HEK293 (cell line): ENCODE measurements at regions not wholly inside any gene's neighbourhood (a gene's known extent, or its start where the extent isn't known, plus 50 kb on each side); places are given as distances from the start of the nearest gene placed in this dataset.

ENCODE experiments used
- KLF16 ChIP-seq: fragments of 450-650 bp; formaldehyde crosslinking; IDR thresholded peaks from 2 replicates; pipeline ENCODE4 v1.5.1; 2017; ENCODE audit warnings: missing biosample characterization, missing genetic modification characterization
- ZNF530 ChIP-seq: fragments of 450-650 bp; formaldehyde crosslinking; IDR thresholded peaks from 2 replicates; pipeline ENCODE4 v1.5.1; 2016; ENCODE audit warnings: low read depth, missing biosample characterization, missing genetic modification characterization

DNA sequence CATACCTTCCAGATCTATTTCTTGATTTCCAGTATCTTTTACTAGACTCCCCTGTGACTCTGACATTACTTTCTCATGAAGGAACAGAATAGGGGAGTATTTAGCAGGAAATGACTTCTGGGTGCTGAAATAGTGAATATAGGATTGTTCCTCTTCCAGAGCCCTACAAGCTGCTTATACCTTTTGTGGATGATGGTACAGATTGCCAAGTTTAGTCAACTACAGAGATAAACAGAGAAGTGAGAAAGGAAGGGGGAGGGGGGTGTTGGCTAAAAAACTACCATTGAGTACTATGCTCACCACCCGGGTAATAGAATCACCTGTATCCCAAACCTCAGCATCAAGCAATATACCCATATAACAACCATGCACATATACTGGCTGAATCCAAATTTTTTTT, 298.3 kb upstream of the GPR149 start:
- TF ChIP-seq ZNF530, result no peak
- TF ChIP-seq KLF16, result no peak
